ENCODE measurements at regions not wholly inside any gene's neighbourhood (a gene's known extent, or its start where the extent isn't known, plus 50 kb on each side); places are given as distances from the start of the nearest gene placed in this dataset.
"Not testable (repeated sequence)": the region's sequence is repeated elsewhere in the genome, so short reads cannot be mapped to it uniquely, and the experiment has no call there.

DNA sequence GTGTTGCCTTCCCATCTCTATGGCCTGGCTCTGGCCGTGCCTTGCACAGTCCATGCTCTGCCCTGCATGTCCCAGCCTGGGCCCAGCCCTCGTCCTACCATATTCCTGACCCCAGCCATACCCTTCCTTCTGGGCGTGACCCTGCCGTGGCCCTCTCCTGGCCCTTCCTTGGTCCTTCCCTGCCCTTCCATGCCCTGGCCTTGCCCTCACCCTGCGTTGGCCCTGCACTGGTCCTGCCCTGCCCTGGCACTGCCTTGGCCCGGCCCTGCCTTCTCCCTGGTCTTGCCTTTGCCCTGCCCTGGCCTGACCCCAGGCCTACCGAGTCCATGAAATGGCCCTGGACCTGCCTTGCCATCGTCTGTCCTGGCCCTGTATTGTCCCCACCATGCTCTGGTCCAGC, 1561.8 kb downstream of the RPIA start:
- not testable (repeated sequence) for H3K27ac ChIP-seq (ENCODE audit: low read length, poor library complexity, severe bottlenecking); H2AFZ ChIP-seq (ENCODE audit: low read depth, low read length); H4K8ac ChIP-seq (ENCODE audit: low read length); H3K9ac ChIP-seq (ENCODE audit: low read length); H3K36me3 ChIP-seq (ENCODE audit: control insufficient read depth in 1 of 2, insufficient read depth in 2 of 2, low read depth in 1 of 2, low read length in 2 of 2); H3K79me1 ChIP-seq (replicated peaks; ENCODE audit: low read length, poor library complexity, severe bottlenecking); H3K23ac ChIP-seq (ENCODE audit: low read length in 2 of 2); H4K91ac ChIP-seq (ENCODE audit: low read length); DNase-seq; H2BK120ac ChIP-seq (ENCODE audit: low read depth, low read length); H3K18ac ChIP-seq (ENCODE audit: low read depth in 1 of 2, low read length in 2 of 2); H2AK5ac ChIP-seq (ENCODE audit: low read length, severe bottlenecking); H2BK5ac ChIP-seq (ENCODE audit: low read depth, low read length, poor library complexity, severe bottlenecking); H3K4ac ChIP-seq (ENCODE audit: low read depth in 1 of 2, low read length in 2 of 2); H3K14ac ChIP-seq (ENCODE audit: low read length in 2 of 2); H2BK15ac ChIP-seq (ENCODE audit: low read depth, poor library complexity, severe bottlenecking); H2BK12ac ChIP-seq (ENCODE audit: low read length in 2 of 2); H3K27me3 ChIP-seq (ENCODE audit: control insufficient read depth in 1 of 2, insufficient read depth in 1 of 2, low read length in 2 of 2); H3K4me3 ChIP-seq (ENCODE audit: insufficient read depth in 1 of 2, low read depth in 1 of 2, low read length in 2 of 2); H3K9me3 ChIP-seq (ENCODE audit: control insufficient read depth, low read length); H3K4me1 ChIP-seq (ENCODE audit: control insufficient read depth, insufficient read depth, low read depth, low read length); H3K4me2 ChIP-seq (ENCODE audit: low read length, poor library complexity, severe bottlenecking)
- 68% methylated on average over 7 of the region's 8 CpGs for WGBS

DNA sequence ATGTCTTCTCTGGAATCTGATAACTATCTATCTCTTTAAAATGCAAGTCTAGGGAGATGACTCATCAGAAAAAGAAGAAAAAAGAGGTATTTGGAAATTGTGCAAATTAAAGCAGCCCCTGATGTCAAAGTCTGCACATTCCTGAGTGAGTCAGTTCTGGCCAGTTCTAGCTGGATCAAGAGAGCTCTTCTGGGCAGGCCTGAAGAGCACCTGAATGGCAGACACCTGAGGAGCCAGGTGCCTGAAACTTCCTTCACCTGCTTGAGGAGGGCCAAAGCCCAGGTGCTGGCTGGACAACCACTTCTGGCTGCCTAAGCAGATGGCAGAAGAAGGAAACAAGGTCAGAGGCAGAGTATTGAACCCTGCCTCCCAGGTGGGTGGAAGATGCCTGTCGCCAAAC, 1575.4 kb downstream of the RPIA start:
- H2AK5ac ChIP-seq (ENCODE audit: low read length, severe bottlenecking); H3K18ac ChIP-seq (ENCODE audit: low read depth in 1 of 2, low read length in 2 of 2); H3K9me3 ChIP-seq (ENCODE audit: control insufficient read depth, low read length): not testable (repeated sequence)

DNA sequence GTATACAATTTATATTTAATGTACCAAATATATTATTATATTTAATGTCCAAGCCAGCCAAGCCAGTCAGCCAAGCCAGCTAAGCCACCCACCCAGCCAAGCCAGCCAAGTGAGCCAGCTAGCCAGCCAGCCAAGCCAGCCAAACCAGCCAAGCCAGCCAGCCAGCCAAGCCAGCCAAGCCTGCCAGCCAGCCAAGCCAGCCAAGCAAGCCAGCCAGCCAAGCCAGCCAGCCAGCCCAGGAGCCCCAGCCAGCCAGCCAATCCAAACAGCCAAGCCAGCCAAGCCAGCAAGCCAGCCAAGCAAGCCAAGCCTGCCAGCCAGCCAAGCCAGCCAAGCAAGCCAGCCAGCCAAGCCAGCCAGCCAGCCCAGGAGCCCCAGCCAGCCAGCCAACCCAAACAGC, 1596.3 kb downstream of the RPIA start:
- H3K9me3 ChIP-seq (ENCODE audit: control insufficient read depth, low read length); H2BK5ac ChIP-seq (ENCODE audit: low read depth, low read length, poor library complexity, severe bottlenecking); H2BK12ac ChIP-seq (ENCODE audit: low read length in 2 of 2); H4K91ac ChIP-seq (ENCODE audit: low read length); H3K36me3 ChIP-seq (ENCODE audit: control insufficient read depth in 1 of 2, insufficient read depth in 2 of 2, low read depth in 1 of 2, low read length in 2 of 2); H4K8ac ChIP-seq (ENCODE audit: low read length); H2AFZ ChIP-seq (ENCODE audit: low read depth, low read length); H3K9ac ChIP-seq (ENCODE audit: low read length); H3K14ac ChIP-seq (ENCODE audit: low read length in 2 of 2); H3K4ac ChIP-seq (ENCODE audit: low read depth in 1 of 2, low read length in 2 of 2); DNase-seq; H3K27me3 ChIP-seq (ENCODE audit: control insufficient read depth in 1 of 2, insufficient read depth in 1 of 2, low read length in 2 of 2); H3K23ac ChIP-seq (ENCODE audit: low read length in 2 of 2); H2AK5ac ChIP-seq (ENCODE audit: low read length, severe bottlenecking); H3K18ac ChIP-seq (ENCODE audit: low read depth in 1 of 2, low read length in 2 of 2); H2BK15ac ChIP-seq (ENCODE audit: low read depth, poor library complexity, severe bottlenecking); H3K4me3 ChIP-seq (ENCODE audit: insufficient read depth in 1 of 2, low read depth in 1 of 2, low read length in 2 of 2); H3K4me2 ChIP-seq (ENCODE audit: low read length, poor library complexity, severe bottlenecking); H3K27ac ChIP-seq (ENCODE audit: low read length, poor library complexity, severe bottlenecking); H3K4me1 ChIP-seq (ENCODE audit: control insufficient read depth, insufficient read depth, low read depth, low read length); H3K79me1 ChIP-seq (replicated peaks; ENCODE audit: low read length, poor library complexity, severe bottlenecking); H2BK120ac ChIP-seq (ENCODE audit: low read depth, low read length): not testable (repeated sequence)

More for the DNA sequence above, 1575.4 kb downstream of the RPIA start:
- H3K27ac ChIP-seq (ENCODE audit: low read length, poor library complexity, severe bottlenecking); H3K4me2 ChIP-seq (ENCODE audit: low read length, poor library complexity, severe bottlenecking); H2BK12ac ChIP-seq (ENCODE audit: low read length in 2 of 2); H2AFZ ChIP-seq (ENCODE audit: low read depth, low read length); H3K36me3 ChIP-seq (ENCODE audit: control insufficient read depth in 1 of 2, insufficient read depth in 2 of 2, low read depth in 1 of 2, low read length in 2 of 2); H3K9ac ChIP-seq (ENCODE audit: low read length); H3K14ac ChIP-seq (ENCODE audit: low read length in 2 of 2); H2BK15ac ChIP-seq (ENCODE audit: low read depth, poor library complexity, severe bottlenecking); DNase-seq; H3K4me3 ChIP-seq (ENCODE audit: insufficient read depth in 1 of 2, low read depth in 1 of 2, low read length in 2 of 2); H2BK120ac ChIP-seq (ENCODE audit: low read depth, low read length); H4K91ac ChIP-seq (ENCODE audit: low read length); H3K27me3 ChIP-seq (ENCODE audit: control insufficient read depth in 1 of 2, insufficient read depth in 1 of 2, low read length in 2 of 2); H3K4me1 ChIP-seq (ENCODE audit: control insufficient read depth, insufficient read depth, low read depth, low read length); H3K4ac ChIP-seq (ENCODE audit: low read depth in 1 of 2, low read length in 2 of 2); H4K8ac ChIP-seq (ENCODE audit: low read length); H3K79me1 ChIP-seq (replicated peaks; ENCODE audit: low read length, poor library complexity, severe bottlenecking); H2BK5ac ChIP-seq (ENCODE audit: low read depth, low read length, poor library complexity, severe bottlenecking); H3K23ac ChIP-seq (ENCODE audit: low read length in 2 of 2): not testable (repeated sequence)
- no CpG with 5 or more reads among the region's 1 CpG for WGBS

DNA sequence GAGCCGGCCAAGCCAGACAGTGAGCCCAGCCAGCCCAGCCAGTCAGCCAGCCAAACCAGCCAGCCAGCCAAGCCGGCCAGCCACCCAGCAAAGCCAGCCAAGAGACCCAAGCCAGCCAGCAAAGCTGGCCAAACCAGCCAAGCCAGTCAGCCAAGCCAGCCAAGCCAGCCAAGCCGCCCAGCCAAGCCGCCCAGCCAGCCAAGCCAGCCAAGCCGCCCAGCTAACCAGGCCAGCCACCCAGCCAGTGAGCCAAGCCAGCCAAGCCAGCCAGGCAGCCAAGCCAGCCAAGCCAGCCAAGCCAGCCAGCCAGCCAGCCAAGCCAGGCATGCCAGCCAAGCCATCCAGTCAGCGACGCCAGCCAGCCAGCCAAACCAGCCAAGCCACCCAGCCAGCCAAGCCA, 1596.9 kb downstream of the RPIA start:
- H2BK15ac ChIP-seq (ENCODE audit: low read depth, poor library complexity, severe bottlenecking); H4K8ac ChIP-seq (ENCODE audit: low read length); H3K9me3 ChIP-seq (ENCODE audit: control insufficient read depth, low read length); DNase-seq; H2BK12ac ChIP-seq (ENCODE audit: low read length in 2 of 2); H2BK5ac ChIP-seq (ENCODE audit: low read depth, low read length, poor library complexity, severe bottlenecking); H3K36me3 ChIP-seq (ENCODE audit: control insufficient read depth in 1 of 2, insufficient read depth in 2 of 2, low read depth in 1 of 2, low read length in 2 of 2); H3K4me1 ChIP-seq (ENCODE audit: control insufficient read depth, insufficient read depth, low read depth, low read length); H2BK120ac ChIP-seq (ENCODE audit: low read depth, low read length); H3K27me3 ChIP-seq (ENCODE audit: control insufficient read depth in 1 of 2, insufficient read depth in 1 of 2, low read length in 2 of 2); H3K27ac ChIP-seq (ENCODE audit: low read length, poor library complexity, severe bottlenecking); H3K4me3 ChIP-seq (ENCODE audit: insufficient read depth in 1 of 2, low read depth in 1 of 2, low read length in 2 of 2); H2AFZ ChIP-seq (ENCODE audit: low read depth, low read length); H3K23ac ChIP-seq (ENCODE audit: low read length in 2 of 2); H3K9ac ChIP-seq (ENCODE audit: low read length); H3K14ac ChIP-seq (ENCODE audit: low read length in 2 of 2); H3K79me1 ChIP-seq (replicated peaks; ENCODE audit: low read length, poor library complexity, severe bottlenecking); H3K4me2 ChIP-seq (ENCODE audit: low read length, poor library complexity, severe bottlenecking); H3K18ac ChIP-seq (ENCODE audit: low read depth in 1 of 2, low read length in 2 of 2); H4K91ac ChIP-seq (ENCODE audit: low read length); H2AK5ac ChIP-seq (ENCODE audit: low read length, severe bottlenecking); H3K4ac ChIP-seq (ENCODE audit: low read depth in 1 of 2, low read length in 2 of 2): not testable (repeated sequence)
- 100% methylated on average over 1 of the region's 7 CpGs for WGBS
